Lung (tissue), 11 donors: ENCODE measurements at regions not wholly inside any gene's neighbourhood (a gene's known extent, or its start where the extent isn't known, plus 50 kb on each side); places are given as distances from the start of the nearest gene placed in this dataset.

Experiments
- ATAC-seq: fragments of 200-7000 bp; cut with Tn5 transposase; one replicate; pipeline ENCODE4 v1.9.1; 2020; ENCODE audit warnings: moderate number of reproducible peaks; ENCODE audit not compliant: insufficient read depth, low FRiP score
- DNase-seq, 3 donors: peaks; one replicate each; pipeline ENCODE4 v3.0.0-alpha.2; 2013 to 2017
- H3K27ac ChIP-seq, 2 donors: one replicate each; pipeline ENCODE4 v1.5.1; 2013; ENCODE audit warnings: mild to moderate bottlenecking in 2 of 2, moderate library complexity in 2 of 2, control low read depth in 1 of 2, inconsistent platforms in 1 of 2, low read depth in 1 of 2, low read length in 1 of 2
- H3K27me3 ChIP-seq, 3 donors: one replicate each; pipeline ENCODE4 v1.5.1; 2013; ENCODE audit warnings: low read length in 2 of 3; ENCODE audit not compliant: control insufficient read depth in 3 of 3, insufficient read depth in 3 of 3
- H3K36me3 ChIP-seq, 4 donors: one replicate each; pipeline ENCODE4 v1.5.1; 2013; ENCODE audit warnings: low read length in 4 of 4, mild to moderate bottlenecking in 1 of 4, moderate library complexity in 1 of 4; ENCODE audit not compliant: control insufficient read depth in 4 of 4, insufficient read depth in 4 of 4
- H3K4me1 ChIP-seq, 5 donors: one replicate each; pipeline ENCODE4 v1.5.1; 2013; ENCODE audit warnings: low read length in 5 of 5, mild to moderate bottlenecking in 2 of 5, moderate library complexity in 1 of 5; ENCODE audit not compliant: control insufficient read depth in 5 of 5, insufficient read depth in 5 of 5
- H3K4me3 ChIP-seq: one replicate; pipeline ENCODE4 v1.5.1; 2013; ENCODE audit warnings: mild to moderate bottlenecking, control low read depth, moderate library complexity
- H3K9ac ChIP-seq, 2 donors: one replicate each; pipeline ENCODE4 v1.5.1; 2013; ENCODE audit warnings: low read length in 2 of 2, control low read depth in 1 of 2; ENCODE audit not compliant: insufficient read depth in 1 of 2
- H3K9me3 ChIP-seq, 4 donors: one replicate each; pipeline ENCODE4 v1.5.1; 2013; ENCODE audit warnings: low read length in 3 of 4, mild to moderate bottlenecking in 1 of 4, moderate library complexity in 1 of 4; ENCODE audit not compliant: control insufficient read depth in 4 of 4, insufficient read depth in 3 of 4
- WGBS, 2 donors: extraction: QIAGEN DNeasy Blood & Tissue Kit; methylation state at CpG; one replicate each; pipeline ENCODE4 v1.1.7; 2013; 5-methylcytosine and 5-hydroxymethylcytosine counted together
- TF ChIP-seq, protein P1 (sequence below): IDR thresholded peaks from 2 replicates; pipeline ENCODE4 v1.5.1; 2012; ENCODE audit warnings: mild to moderate bottlenecking; ENCODE audit errors: control extremely low read depth, extremely low read depth
- donor health status: control.
- donor health status: control.
- donor health status: Bipolar disorder and iron deficiency.
- donor health status: healthy.
- donor health status: DM: yes; HTN: yes; CAD: no.

GRCh38 chr10:83333566-83333965 lies 805.7 kb upstream of the GHITM start:
- H3K4me1 ChIP-seq: no peaks in the 10 kb centered on the region
- TF ChIP-seq, protein P1, sequence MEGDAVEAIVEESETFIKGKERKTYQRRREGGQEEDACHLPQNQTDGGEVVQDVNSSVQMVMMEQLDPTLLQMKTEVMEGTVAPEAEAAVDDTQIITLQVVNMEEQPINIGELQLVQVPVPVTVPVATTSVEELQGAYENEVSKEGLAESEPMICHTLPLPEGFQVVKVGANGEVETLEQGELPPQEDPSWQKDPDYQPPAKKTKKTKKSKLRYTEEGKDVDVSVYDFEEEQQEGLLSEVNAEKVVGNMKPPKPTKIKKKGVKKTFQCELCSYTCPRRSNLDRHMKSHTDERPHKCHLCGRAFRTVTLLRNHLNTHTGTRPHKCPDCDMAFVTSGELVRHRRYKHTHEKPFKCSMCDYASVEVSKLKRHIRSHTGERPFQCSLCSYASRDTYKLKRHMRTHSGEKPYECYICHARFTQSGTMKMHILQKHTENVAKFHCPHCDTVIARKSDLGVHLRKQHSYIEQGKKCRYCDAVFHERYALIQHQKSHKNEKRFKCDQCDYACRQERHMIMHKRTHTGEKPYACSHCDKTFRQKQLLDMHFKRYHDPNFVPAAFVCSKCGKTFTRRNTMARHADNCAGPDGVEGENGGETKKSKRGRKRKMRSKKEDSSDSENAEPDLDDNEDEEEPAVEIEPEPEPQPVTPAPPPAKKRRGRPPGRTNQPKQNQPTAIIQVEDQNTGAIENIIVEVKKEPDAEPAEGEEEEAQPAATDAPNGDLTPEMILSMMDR: no peak
- DNase-seq (no peak), ATAC-seq (no peak)
- H3K36me3 ChIP-seq: no peaks in the 10 kb centered on the region
- H3K27ac ChIP-seq: no peak overlapping the region
- H3K4me3 ChIP-seq: no peak overlapping the region
- H3K9ac ChIP-seq: no peak overlapping the region
- no peaks in the 10 kb centered on the region for H3K9me3 ChIP-seq
- H3K27me3 ChIP-seq: no peaks in the 10 kb centered on the region

DNA sequence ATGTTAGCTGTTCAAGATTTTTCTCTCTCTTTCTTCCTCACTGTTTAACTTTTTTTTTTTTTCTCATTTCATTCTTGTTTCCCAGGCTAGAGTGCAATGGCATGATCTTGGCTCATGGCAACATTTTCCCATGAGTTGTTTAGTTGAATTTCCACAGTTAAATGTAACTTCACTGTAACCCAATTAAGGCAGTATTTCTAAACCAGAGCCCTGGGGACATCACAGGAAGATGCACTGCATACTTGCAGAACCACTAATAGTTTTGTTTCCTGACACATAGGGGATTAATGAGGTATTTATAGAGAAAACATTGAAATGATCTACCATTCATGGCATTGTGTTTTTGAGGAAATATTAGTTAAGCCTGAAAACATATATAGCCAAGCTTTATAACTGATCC lies 795.6 kb upstream of the GHITM start:
- no peak overlapping the region for H3K9ac ChIP-seq
- no peaks in the 10 kb centered on the region for H3K4me1 ChIP-seq
- peaks cover 0 to 2% (median 0%) of the 10 kb centered on the region in 4 donors for H3K9me3 ChIP-seq
- H3K36me3 ChIP-seq: no peaks in the 10 kb centered on the region
- H3K27me3 ChIP-seq: no peaks in the 10 kb centered on the region
- DNase-seq: no peak
- no peak overlapping the region for H3K27ac ChIP-seq
- no peak for ATAC-seq
- no peak overlapping the region for H3K4me3 ChIP-seq
- TF ChIP-seq, protein P1: no peak

GRCh38 chr10:83346266-83346910 lies 792.9 kb upstream of the GHITM start:
- TF ChIP-seq, protein P1: no peak
- Histone ChIP-seq H3K27ac (no peak overlapping the region), H3K9ac (no peak overlapping the region), H3K4me1 (no peaks in the 10 kb centered on the region), H3K27me3 (no peaks in the 10 kb centered on the region), H3K36me3 (no peaks in the 10 kb centered on the region), H3K4me3 (no peak overlapping the region), H3K9me3 (peaks cover 0 to 4% (median 0%) of the 10 kb centered on the region in 4 donors)
- ATAC-seq (no peak), DNase-seq (no peak)
- WGBS, 2 donors: 89 to 96% methylated on average over 2 of the region's 2 CpGs

- Histone ChIP-seq H3K9ac (no peak overlapping the region), H3K4me1 (no peaks in the 10 kb centered on the region), H3K36me3 (no peaks in the 10 kb centered on the region), H3K27me3 (no peaks in the 10 kb centered on the region), H3K27ac (no peak overlapping the region), H3K4me3 (no peak overlapping the region), H3K9me3 (peaks cover 0 to 2% (median 0%) of the 10 kb centered on the region in 4 donors)
- 78 to 82% methylated on average over 3 of the region's 3 CpGs for whole genome bisulfite sequencing, 2 donors
- TF ChIP-seq, protein P1: no peak
- DNase-seq: no peak
- no peak for ATAC-seq
Measured at GRCh38 chr10:83352588-83352987, 786.7 kb upstream of the GHITM start.
